ENCODE measurements at regions not wholly inside any gene's neighbourhood (a gene's known extent, or its start where the extent isn't known, plus 50 kb on each side); places are given as distances from the start of the nearest gene placed in this dataset.

DNA sequence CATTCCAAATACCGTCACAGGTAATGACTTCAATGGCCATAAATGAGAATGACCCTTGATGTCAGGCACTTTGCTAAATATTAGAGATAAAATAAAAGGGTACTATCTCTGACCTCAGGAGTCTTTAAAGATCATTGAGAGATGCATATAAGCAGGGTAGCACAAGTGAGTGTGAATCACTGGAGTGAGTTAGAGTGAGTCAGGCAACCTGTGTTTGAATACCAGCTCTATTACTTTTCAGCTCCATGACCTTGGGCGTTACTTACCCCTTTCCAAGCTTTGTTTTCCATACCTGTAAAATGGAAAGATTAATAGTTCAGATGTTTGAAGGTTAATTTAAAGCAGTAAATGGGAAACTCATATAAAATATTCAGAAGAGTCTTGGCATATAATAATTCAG lies 1058.0 kb upstream of the ADGRL4 start:
- POLR2A ChIA-PET (ENCODE audit: partially characterized antibody): no interaction called here
- Histone ChIP-seq H3K14ac (ENCODE audit: insufficient read length) (no peak overlapping the region), H4K91ac (replicated peaks; ENCODE audit: insufficient read length, low read length) (no peak overlapping the region), H3K27me3 (replicated peaks in 1 of 4; ENCODE audit: control insufficient read depth in 3 of 4, extremely low read depth in 1 of 4, insufficient read depth in 3 of 4, low read length in 3 of 4) (no peaks in the 10 kb centered on the region), H3K18ac (ENCODE audit: extremely low read depth, low read length) (no peak overlapping the region), H2AK5ac (ENCODE audit: low read depth, low read length) (no peak overlapping the region), H3K4me3 (ENCODE audit: extremely low read depth in 1 of 4, insufficient read depth in 2 of 4, low read depth in 3 of 4, low read length in 4 of 4) (no peak overlapping the region), H3K4me2 (ENCODE audit: insufficient read depth in 1 of 2, low read depth in 2 of 2, low read length in 2 of 2) (no peak overlapping the region), H4K20me1 (replicated peaks in 1 of 2; ENCODE audit: control insufficient read depth in 1 of 2, insufficient read depth in 2 of 2, low read length in 2 of 2) (no peaks in the 10 kb centered on the region), H3K79me1 (ENCODE audit: low read depth, low read length) (no peaks in the 10 kb centered on the region), H2AFZ (ENCODE audit: low read length) (no peak overlapping the region), H3K4ac (replicated peaks; ENCODE audit: insufficient read length, low read depth, low read length) (no peak overlapping the region), H3K79me2 (ENCODE audit: control insufficient read depth in 1 of 2, insufficient read depth in 2 of 2, low read length in 2 of 2) (no peaks in the 10 kb centered on the region), H3K56ac (replicated peaks; ENCODE audit: insufficient read length, low read depth, low read length) (no peak overlapping the region), H3K4me1 (replicated peaks in 1 of 4; ENCODE audit: control insufficient read depth in 3 of 4, insufficient read depth in 4 of 4, low read length in 3 of 4) (peaks cover 0 to 2% (median 0%) of the 10 kb centered on the region in 4 experiments; a peak in 2 of 7 replicates), H2BK120ac (replicated peaks; ENCODE audit: low read depth, low read length) (no peak overlapping the region), H3K23ac (ENCODE audit: insufficient read length) (no peak overlapping the region), H2BK15ac (ENCODE audit: low read length) (no peak overlapping the region), H3K27ac (ENCODE audit: low read depth, low read length) (no peak overlapping the region), H2BK12ac (ENCODE audit: low read depth, low read length) (no peak overlapping the region), H3K9ac (replicated peaks in 1 of 4; ENCODE audit: extremely low read depth in 1 of 4, low read depth in 3 of 4, low read length in 3 of 4) (no peak overlapping the region), H4K5ac (ENCODE audit: insufficient read length, low read depth, low read length) (no peak overlapping the region), H3K23me2 (ENCODE audit: low read depth, low read length) (no peaks in the 10 kb centered on the region), H3K9me3 (ENCODE audit: insufficient read depth in 2 of 2, low read depth in 1 of 2, low read length in 1 of 2) (no peaks in the 10 kb centered on the region), H4K8ac (ENCODE audit: extremely low read depth, insufficient read depth, low read length) (no peak overlapping the region), H2BK5ac (ENCODE audit: low read depth, low read length) (no peak overlapping the region), H3K36me3 (ENCODE audit: control insufficient read depth in 2 of 4, insufficient read depth in 4 of 4, low read length in 3 of 4) (no peaks in the 10 kb centered on the region), H2BK20ac (ENCODE audit: low read length) (no peak overlapping the region)
- DNase-seq (ENCODE audit: low read depth in 1 of 2, low spot score in 2 of 2) (no peak), FAIRE-seq (no peak)
- CTCF ChIA-PET (ENCODE audit: partially characterized antibody): no interaction called here
- WGBS, 2 experiments (ENCODE audit: extremely low coverage in 1 of 2, insufficient coverage in 1 of 2, insufficient read length in 1 of 2, insufficient replicate concordance in 2 of 2, low coverage in 1 of 2, low lambda C conversion rate in 2 of 2, missing lambda C conversion rate in 1 of 2): 68% methylated on average over 2 of the region's 2 CpGs; no CpG with 5 or more reads in 1 of the 2 experiments
- no peak for TF ChIP-seq CHD1 (IDR thresholded peaks at IDR 0.05; ENCODE audit: low read depth, low read length)
- no peak for TF ChIP-seq SUZ12 (IDR thresholded peaks at IDR 0.05; ENCODE audit: low read length)
- TF ChIP-seq SP4 (IDR thresholded peaks at IDR 0.05; ENCODE audit: low read length): no peak
- TF ChIP-seq GTF2F1 (IDR thresholded peaks at IDR 0.05; ENCODE audit: borderline replicate concordance, low read depth, low read length): no peak
- TF ChIP-seq TBP (IDR thresholded peaks at IDR 0.05; ENCODE audit: low read depth, low read length): no peak
- TF ChIP-seq EP300 (IDR thresholded peaks at IDR 0.05; ENCODE audit: borderline replicate concordance in 1 of 2, low read depth in 2 of 2, low read length in 2 of 2): no peak
- no peak for TF ChIP-seq JUND (IDR thresholded peaks at IDR 0.05; ENCODE audit: low read length)
- no peak for TF ChIP-seq RAD21 (IDR thresholded peaks at IDR 0.05 in 1 of 2, conservative IDR thresholded peaks at IDR 0.05 in 1 of 2; ENCODE audit: low read depth in 2 of 2, low read length in 2 of 2)
- no peak for TF ChIP-seq SP2 (IDR thresholded peaks at IDR 0.05; ENCODE audit: low read length)
- TF ChIP-seq SRF (IDR thresholded peaks at IDR 0.05; ENCODE audit: low read depth, low read length): no peak
- TF ChIP-seq RBBP5 (IDR thresholded peaks at IDR 0.05; ENCODE audit: borderline replicate concordance, low read depth, low read length): no peak
- TF ChIP-seq MAFK (IDR thresholded peaks at IDR 0.05; ENCODE audit: low read depth, low read length): no peak
- no peak for TF ChIP-seq E2F6 (IDR thresholded peaks at IDR 0.05)
- TF ChIP-seq SIX5 (IDR thresholded peaks at IDR 0.05; ENCODE audit: low read depth, low read length): no peak
- no peak for TF ChIP-seq EGR1 (IDR thresholded peaks at IDR 0.05; ENCODE audit: borderline replicate concordance, low read depth, low read length)

Measured in H1 (cell line).